GM12801 (cell line): ENCODE measurements at regions not wholly inside any gene's neighbourhood (a gene's known extent, or its start where the extent isn't known, plus 50 kb on each side); places are given as distances from the start of the nearest gene placed in this dataset.

ENCODE experiments used
- TF ChIP-seq, protein P1 (sequence below): IDR thresholded peaks from one replicate; pipeline ENCODE4 v1.5.1; 2011; ENCODE audit warnings: control low read depth; ENCODE audit not compliant: insufficient read length; ENCODE audit errors: extremely low read depth

DNA sequence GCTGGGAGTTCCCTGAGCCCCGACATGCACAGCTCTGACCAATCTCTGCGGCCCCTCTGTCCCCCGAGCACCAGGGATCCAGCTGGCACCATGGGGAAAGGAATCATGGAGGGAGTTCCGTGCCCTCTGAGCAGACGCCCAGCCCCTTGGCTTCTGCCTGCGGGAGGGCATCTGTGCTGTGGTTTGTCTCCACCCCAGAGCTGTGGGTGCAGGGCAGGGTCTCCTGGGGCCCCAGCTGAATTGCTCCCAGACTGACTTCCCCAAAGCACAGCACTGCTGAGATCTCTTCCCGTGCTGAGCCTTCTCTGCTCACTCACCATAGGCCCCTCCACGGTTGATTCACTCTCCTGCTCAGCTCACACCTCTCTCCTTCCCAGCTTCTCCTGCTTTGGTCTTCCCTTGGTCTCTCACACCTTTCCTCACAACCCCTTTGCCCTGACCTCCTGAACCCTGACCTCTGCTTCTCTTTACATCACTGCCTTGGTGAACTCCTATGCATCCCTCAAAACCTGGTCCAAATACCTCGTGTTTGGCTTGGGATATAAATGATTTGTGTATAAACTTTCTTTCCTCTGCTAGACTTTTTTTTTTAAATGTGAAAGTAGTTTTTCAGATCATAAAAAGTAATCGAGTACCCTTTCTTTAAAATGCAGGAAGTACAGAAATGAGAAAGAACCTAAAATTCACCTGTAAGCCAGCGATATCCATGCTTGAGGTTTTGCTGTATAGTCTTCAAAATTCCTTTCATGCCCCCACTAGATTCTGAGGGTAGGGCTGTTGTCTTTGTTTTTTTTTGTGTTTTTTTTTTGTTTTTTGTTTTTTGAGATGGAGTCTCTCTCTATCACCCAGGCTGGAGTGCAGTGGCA, 265.3 kb downstream of the SEC14L1 start:
- TF ChIP-seq, protein P1, sequence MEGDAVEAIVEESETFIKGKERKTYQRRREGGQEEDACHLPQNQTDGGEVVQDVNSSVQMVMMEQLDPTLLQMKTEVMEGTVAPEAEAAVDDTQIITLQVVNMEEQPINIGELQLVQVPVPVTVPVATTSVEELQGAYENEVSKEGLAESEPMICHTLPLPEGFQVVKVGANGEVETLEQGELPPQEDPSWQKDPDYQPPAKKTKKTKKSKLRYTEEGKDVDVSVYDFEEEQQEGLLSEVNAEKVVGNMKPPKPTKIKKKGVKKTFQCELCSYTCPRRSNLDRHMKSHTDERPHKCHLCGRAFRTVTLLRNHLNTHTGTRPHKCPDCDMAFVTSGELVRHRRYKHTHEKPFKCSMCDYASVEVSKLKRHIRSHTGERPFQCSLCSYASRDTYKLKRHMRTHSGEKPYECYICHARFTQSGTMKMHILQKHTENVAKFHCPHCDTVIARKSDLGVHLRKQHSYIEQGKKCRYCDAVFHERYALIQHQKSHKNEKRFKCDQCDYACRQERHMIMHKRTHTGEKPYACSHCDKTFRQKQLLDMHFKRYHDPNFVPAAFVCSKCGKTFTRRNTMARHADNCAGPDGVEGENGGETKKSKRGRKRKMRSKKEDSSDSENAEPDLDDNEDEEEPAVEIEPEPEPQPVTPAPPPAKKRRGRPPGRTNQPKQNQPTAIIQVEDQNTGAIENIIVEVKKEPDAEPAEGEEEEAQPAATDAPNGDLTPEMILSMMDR = no peak

DNA sequence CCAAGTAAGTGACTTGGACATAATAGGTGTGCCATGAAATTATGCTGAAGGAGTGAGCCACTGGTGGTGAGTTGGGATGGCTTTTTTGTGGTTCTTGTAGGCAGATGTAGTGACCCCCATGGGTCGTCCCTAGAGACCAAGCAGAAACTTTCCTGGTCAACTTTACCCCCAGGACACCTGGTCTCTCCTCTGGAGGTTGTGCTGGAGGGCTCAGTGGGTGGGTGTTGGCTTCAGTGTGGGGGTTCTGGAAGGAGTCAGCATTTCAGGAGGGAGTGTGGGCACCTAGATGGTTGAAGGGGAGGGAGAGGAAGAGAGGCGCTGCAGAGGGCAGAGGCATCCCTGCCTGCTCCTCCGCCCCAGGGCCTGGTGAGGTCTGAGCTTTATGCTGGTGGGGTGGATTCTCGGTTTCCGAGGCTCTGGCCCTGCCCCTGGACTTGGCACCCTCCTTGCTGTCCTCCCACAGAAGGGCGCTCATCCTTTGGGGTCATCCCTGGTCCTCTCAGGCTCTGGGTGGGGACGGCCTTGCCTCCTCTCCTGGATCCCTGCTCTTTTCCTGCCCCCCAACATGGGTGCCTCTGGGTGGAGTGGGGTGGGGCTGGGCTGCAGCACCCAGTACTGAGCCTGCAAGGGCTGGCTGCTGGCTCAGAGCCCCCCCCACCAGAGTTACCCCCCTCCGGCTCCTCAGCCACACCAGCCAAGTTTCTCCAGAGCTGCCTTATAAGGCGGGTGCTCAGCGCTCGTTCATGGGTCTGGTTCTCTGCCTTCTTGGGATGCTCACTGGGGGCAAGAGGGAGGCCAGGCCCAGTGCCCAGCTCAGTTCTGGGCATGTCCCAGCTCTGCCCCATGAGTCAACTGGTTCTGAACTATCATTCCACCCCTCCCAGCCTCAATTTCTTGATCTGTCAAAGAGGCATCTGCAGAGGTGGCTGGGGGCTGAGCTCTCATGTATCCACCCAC, 266.8 kb downstream of the SEC14L1 start:
- TF ChIP-seq, protein P1 = no peak

DNA sequence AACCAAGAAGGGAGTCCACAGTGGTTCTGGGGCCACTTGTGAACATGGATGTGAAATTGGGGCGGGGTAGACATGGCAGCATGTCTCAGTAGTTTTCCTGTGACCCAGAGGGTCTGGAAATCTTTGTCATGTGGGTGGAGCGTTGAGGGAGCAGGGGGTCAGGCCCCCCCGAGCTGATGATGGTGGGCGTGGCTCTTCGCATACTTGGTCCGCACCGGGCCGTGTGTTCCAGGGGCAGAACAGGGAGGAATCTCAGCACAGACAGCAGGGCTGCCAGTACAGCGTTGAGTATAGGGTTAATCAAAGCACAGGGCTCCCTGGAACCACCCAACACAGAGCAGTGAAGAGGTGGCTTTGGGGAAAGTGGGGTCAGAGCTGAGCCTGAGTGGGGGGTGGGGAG, 267.5 kb downstream of the SEC14L1 start:
- TF ChIP-seq, protein P1 = no peak

DNA sequence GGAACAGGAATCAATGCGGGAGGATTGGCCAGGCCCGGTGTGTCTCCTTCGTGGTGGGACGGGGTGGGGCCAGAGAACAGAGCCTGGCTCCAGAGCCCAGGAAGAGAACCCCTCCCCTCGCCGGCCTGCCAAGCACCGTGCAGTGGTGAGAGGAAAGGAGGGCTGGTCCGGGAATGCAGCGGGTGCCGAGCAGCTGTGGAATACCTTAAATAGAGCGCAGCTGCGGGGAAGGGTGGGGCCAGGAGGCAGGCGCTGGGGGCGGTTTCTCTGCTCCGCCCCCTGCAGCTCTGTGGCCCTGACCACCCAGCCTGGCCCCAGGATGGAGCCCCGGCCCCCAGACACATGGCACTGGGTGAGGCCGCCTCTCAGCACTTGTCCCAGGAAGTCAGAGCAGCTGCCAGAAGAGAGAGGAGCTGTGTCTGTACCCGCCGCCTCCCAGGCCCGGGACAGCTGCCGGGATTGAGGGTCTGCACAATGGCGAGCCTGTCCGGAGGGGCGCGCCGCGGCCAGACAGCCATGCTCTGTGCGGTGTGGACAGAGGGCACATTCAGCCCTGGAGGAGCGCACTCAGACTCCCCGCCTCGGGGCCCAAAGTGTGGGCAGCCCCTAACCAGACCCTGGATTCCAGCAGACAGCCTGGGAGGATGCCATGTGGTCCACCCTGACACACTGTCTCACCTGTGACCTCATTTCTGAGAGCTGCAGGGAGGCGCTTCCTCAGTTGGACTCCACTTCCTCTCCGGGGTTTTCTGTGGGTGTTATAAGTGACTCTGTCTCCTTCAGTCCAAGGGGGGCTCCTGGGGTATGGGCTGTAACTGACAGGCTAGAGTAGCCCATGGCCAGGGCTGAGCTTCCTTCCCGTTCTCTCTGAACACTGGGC, 268.8 kb downstream of the SEC14L1 start:
- TF ChIP-seq, protein P1 = no peak

DNA sequence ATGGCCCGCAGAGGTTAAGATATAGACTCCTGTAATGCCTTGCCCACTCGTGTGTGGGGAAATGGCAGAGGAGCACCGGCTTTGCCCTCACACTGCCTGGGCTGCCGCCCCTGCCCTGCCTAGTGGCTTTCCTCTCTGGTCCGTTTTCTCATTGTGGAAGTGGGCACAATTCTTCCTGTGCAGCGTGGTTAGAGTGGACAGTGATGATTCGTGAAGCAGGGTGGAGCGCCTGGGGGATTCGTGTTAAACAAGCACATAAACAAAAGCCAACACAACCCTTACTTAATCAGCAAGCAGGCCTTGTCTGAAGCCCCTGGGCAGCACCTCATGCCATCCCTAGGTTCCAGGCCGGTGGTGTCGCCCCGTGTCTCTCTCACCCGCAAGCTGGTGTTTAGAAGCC, 269.7 kb downstream of the SEC14L1 start:
- TF ChIP-seq, protein P1 = no peak

DNA sequence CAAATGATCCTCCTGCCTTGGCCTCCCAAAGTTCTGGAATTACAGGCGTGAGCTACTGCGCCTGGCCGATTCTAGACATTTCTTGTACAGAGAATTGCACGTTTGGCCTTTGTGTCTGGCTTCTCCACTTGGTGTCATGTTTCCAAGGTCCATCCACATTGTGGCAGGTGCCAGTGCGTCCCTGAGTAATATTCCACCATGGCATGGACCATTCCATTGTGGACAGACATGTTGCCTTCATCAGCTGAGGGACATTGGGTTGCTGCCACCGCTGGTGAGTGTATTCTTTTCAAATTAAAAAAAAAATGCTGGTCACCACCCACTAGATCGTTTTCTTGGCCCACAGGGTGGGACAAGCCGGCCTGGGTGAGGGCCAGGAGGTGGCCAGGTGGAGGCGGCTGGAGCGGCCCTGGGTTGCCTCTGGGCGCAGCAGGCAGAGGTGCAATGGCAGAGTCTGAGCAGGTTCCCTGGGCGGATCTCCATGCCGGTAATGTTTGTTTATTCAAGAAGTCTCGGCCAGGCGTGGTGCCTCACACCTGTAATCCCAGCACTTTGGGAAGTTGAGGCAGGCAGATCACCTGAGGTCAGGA, 274.1 kb downstream of the SEC14L1 start:
- TF ChIP-seq, protein P1 = no peak
